GM18909 (cell line): ENCODE measurements at regions not wholly inside any gene's neighbourhood (a gene's known extent, or its start where the extent isn't known, plus 50 kb on each side); places are given as distances from the start of the nearest gene placed in this dataset.
"Not testable (repeated sequence)": the region's sequence is repeated elsewhere in the genome, so short reads cannot be mapped to it uniquely, and the experiment has no call there.

ENCODE experiments used
- ATAC-seq: cut with Tn5 transposase; IDR thresholded peaks from one replicate; pipeline ENCODE4 v1.9.1; 2021; ENCODE audit warnings: mild to moderate bottlenecking; ENCODE audit not compliant: unreplicated experiment, poor library complexity

- ATAC-seq, result no peak
Measured at GRCh38 chr2:7655629-7656028, 738.4 kb downstream of the RNF144A start.

- not testable (repeated sequence) for ATAC-seq
Measured at GRCh38 chr2:7657526-7657925, 740.3 kb downstream of the RNF144A start.

GRCh38 chr2:7658486-7658885 is 741.3 kb downstream of the RNF144A start:
- ATAC-seq, result no peak

- ATAC-seq, result no peak
Measured at GRCh38 chr2:7660816-7661215, 743.6 kb downstream of the RNF144A start.

- ATAC-seq, result no peak
Measured at GRCh38 chr2:7661502-7661901, 744.3 kb downstream of the RNF144A start.

GRCh38 chr2:7665880-7666279 is 748.7 kb downstream of the RNF144A start:
- no peak for ATAC-seq

- no peak for ATAC-seq
Measured at GRCh38 chr2:7666596-7667259, 749.5 kb downstream of the RNF144A start.

GRCh38 chr2:7667260-7667757 is 750.1 kb downstream of the RNF144A start:
- no peak for ATAC-seq

GRCh38 chr2:7670905-7671641 is 753.9 kb downstream of the RNF144A start:
- ATAC-seq, result no peak

- no peak for ATAC-seq
Measured at GRCh38 chr2:7672027-7672684, 754.9 kb downstream of the RNF144A start.

- no peak for ATAC-seq
Measured at GRCh38 chr2:7672685-7673071, 755.5 kb downstream of the RNF144A start.

- no peak for ATAC-seq
Measured at GRCh38 chr2:7673101-7673500, 755.9 kb downstream of the RNF144A start.

GRCh38 chr2:7673853-7674252 is 756.6 kb downstream of the RNF144A start:
- no peak for ATAC-seq

GRCh38 chr2:7674606-7675005 is 757.4 kb downstream of the RNF144A start:
- ATAC-seq, result no peak

GRCh38 chr2:7676714-7677113 is 759.5 kb downstream of the RNF144A start:
- ATAC-seq, result no peak

- no peak for ATAC-seq
Measured at GRCh38 chr2:7681881-7682461, 764.8 kb downstream of the RNF144A start.

- ATAC-seq, result no peak
Measured at GRCh38 chr2:7683196-7683595, 766.0 kb downstream of the RNF144A start.

GRCh38 chr2:7683708-7684107 is 766.5 kb downstream of the RNF144A start:
- no peak for ATAC-seq

- no peak for ATAC-seq
Measured at GRCh38 chr2:7685342-7686015, 768.3 kb downstream of the RNF144A start.

- ATAC-seq, result no peak
Measured at GRCh38 chr2:7686016-7686385, 768.8 kb downstream of the RNF144A start.
